ENCODE measurements at regions not wholly inside any gene's neighbourhood (a gene's known extent, or its start where the extent isn't known, plus 50 kb on each side); places are given as distances from the start of the nearest gene placed in this dataset.

GRCh38 chr1:103373991-103374390 is 151.5 kb upstream of the RNPC3 start:
- Histone ChIP-seq H3K4me1 (ENCODE audit: insufficient read depth, low read length) (no peaks in the 10 kb centered on the region), H3K36me3 (ENCODE audit: insufficient read depth, low read length) (no peaks in the 10 kb centered on the region), H3K4me3 (ENCODE audit: low read length in 2 of 2) (no peak overlapping the region), H3K9me3 (ENCODE audit: control insufficient read depth in 1 of 2, low read length in 2 of 2) (no peaks in the 10 kb centered on the region), H3K27ac (ENCODE audit: low read depth, low read length) (no peak overlapping the region), H3K27me3 (ENCODE audit: insufficient read depth, low read length) (no peaks in the 10 kb centered on the region)
- ChIA-PET POLR2A (ENCODE audit: partially characterized antibody) (no interaction called here), CTCF (ENCODE audit: partially characterized antibody) (no interaction called here)
- no peaks in the 10 kb centered on the region for H3K4me1 Mint-ChIP-seq
- intact Hi-C loops (cut with micrococcal nuclease) = no loop called here
- no peak for DNase-seq
- no peaks in the 10 kb centered on the region for H3K27me3 Mint-ChIP-seq
- no peak overlapping the region for H3K4me3 Mint-ChIP-seq
- H3K9me3 Mint-ChIP-seq = peaks cover 0 to 4% (median under 1%) of the 10 kb centered on the region in 8 donors
- H3K27ac Mint-ChIP-seq = no peak overlapping the region
- no peaks in the 10 kb centered on the region for H3K36me3 Mint-ChIP-seq

DNA sequence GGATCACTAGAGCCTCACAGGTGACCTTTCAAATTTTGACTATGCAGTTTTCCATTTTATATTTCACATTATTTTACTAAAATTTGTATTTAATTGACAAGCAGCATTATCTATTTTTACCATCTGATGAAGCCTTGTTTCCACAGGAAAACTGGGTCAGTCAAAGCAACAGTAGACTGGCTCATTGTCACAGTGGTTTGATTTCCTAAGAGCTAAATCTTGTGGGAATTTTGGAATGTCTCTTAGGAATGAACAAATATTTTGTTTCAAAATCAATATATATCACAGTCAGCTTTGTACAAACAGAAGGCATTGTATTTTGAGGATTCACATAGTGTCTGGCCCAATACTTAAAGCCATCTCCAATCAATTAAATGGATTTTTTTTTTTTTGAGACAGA is 152.6 kb upstream of the RNPC3 start:
- Histone ChIP-seq H3K9me3 (ENCODE audit: control insufficient read depth in 1 of 2, low read length in 2 of 2) (no peaks in the 10 kb centered on the region), H3K4me3 (ENCODE audit: low read length in 2 of 2) (no peak overlapping the region), H3K36me3 (ENCODE audit: insufficient read depth, low read length) (no peaks in the 10 kb centered on the region), H3K27me3 (ENCODE audit: insufficient read depth, low read length) (no peaks in the 10 kb centered on the region), H3K27ac (ENCODE audit: low read depth, low read length) (no peak overlapping the region), H3K4me1 (ENCODE audit: insufficient read depth, low read length) (no peaks in the 10 kb centered on the region)
- CTCF ChIA-PET (ENCODE audit: partially characterized antibody) = no interaction called here
- H3K27me3 Mint-ChIP-seq = no peaks in the 10 kb centered on the region
- H3K4me1 Mint-ChIP-seq = no peaks in the 10 kb centered on the region
- intact Hi-C loops (cut with micrococcal nuclease) = no loop called here
- H3K4me3 Mint-ChIP-seq = no peak overlapping the region
- POLR2A ChIA-PET (ENCODE audit: partially characterized antibody) = no interaction called here
- H3K9me3 Mint-ChIP-seq = peaks cover 0 to 4% (median 0%) of the 10 kb centered on the region in 8 donors
- no peak overlapping the region for H3K27ac Mint-ChIP-seq
- DNase-seq = no peak
- no peaks in the 10 kb centered on the region for H3K36me3 Mint-ChIP-seq

- Histone ChIP-seq H3K36me3 (ENCODE audit: insufficient read depth, low read length) (no peaks in the 10 kb centered on the region), H3K9me3 (ENCODE audit: control insufficient read depth in 1 of 2, low read length in 2 of 2) (no peaks in the 10 kb centered on the region), H3K27me3 (ENCODE audit: insufficient read depth, low read length) (no peaks in the 10 kb centered on the region), H3K4me3 (ENCODE audit: low read length in 2 of 2) (no peak overlapping the region), H3K27ac (ENCODE audit: low read depth, low read length) (no peak overlapping the region), H3K4me1 (ENCODE audit: insufficient read depth, low read length) (no peaks in the 10 kb centered on the region)
- intact Hi-C loops (cut with micrococcal nuclease) = no loop called here
- POLR2A ChIA-PET (ENCODE audit: partially characterized antibody) = no interaction called here
- H3K4me3 Mint-ChIP-seq = no peak overlapping the region
- H3K9me3 Mint-ChIP-seq = peaks cover 0 to 4% (median 0%) of the 10 kb centered on the region in 8 donors
- no peaks in the 10 kb centered on the region for H3K27me3 Mint-ChIP-seq
- H3K4me1 Mint-ChIP-seq = no peaks in the 10 kb centered on the region
- no peak overlapping the region for H3K27ac Mint-ChIP-seq
- no peaks in the 10 kb centered on the region for H3K36me3 Mint-ChIP-seq
- no peak for DNase-seq
- CTCF ChIA-PET (ENCODE audit: partially characterized antibody) = no interaction called here
Measured at GRCh38 chr1:103371234-103371633, 154.3 kb upstream of the RNPC3 start.

- intact Hi-C loops (cut with micrococcal nuclease) = no loop called here
- H3K4me3 Mint-ChIP-seq = no peak overlapping the region
- no peaks in the 10 kb centered on the region for H3K36me3 ChIP-seq (ENCODE audit: insufficient read depth, low read length)
- no peaks in the 10 kb centered on the region for H3K9me3 ChIP-seq (ENCODE audit: control insufficient read depth in 1 of 2, low read length in 2 of 2)
- no peak overlapping the region for H3K4me3 ChIP-seq (ENCODE audit: low read length in 2 of 2)
- no peak overlapping the region for H3K27ac Mint-ChIP-seq
- no peaks in the 10 kb centered on the region for H3K27me3 ChIP-seq (ENCODE audit: insufficient read depth, low read length)
- H3K36me3 Mint-ChIP-seq = no peaks in the 10 kb centered on the region
- H3K4me1 Mint-ChIP-seq = no peaks in the 10 kb centered on the region
- DNase-seq = no peak
- H3K27ac ChIP-seq (ENCODE audit: low read depth, low read length) = no peak overlapping the region
- CTCF ChIA-PET (ENCODE audit: partially characterized antibody) = no interaction called here
- no peaks in the 10 kb centered on the region for H3K4me1 ChIP-seq (ENCODE audit: insufficient read depth, low read length)
- POLR2A ChIA-PET (ENCODE audit: partially characterized antibody) = no interaction called here
- no peaks in the 10 kb centered on the region for H3K27me3 Mint-ChIP-seq
- peaks cover 0 to 2% (median 0%) of the 10 kb centered on the region in 8 donors for H3K9me3 Mint-ChIP-seq
Measured at GRCh38 chr1:103367186-103367585, 158.3 kb upstream of the RNPC3 start.

GRCh38 chr1:103365860-103366569 is 159.5 kb upstream of the RNPC3 start:
- Mint-ChIP-seq H3K36me3 (no peaks in the 10 kb centered on the region), H3K4me1 (no peaks in the 10 kb centered on the region), H3K27me3 (no peaks in the 10 kb centered on the region), H3K27ac (no peak overlapping the region), H3K4me3 (peak overlapping the region in 1 of 8 donors; percentile 33), H3K9me3 (peaks cover 0 to 2% (median 0%) of the 10 kb centered on the region in 8 donors)
- Histone ChIP-seq H3K4me1 (ENCODE audit: insufficient read depth, low read length) (no peaks in the 10 kb centered on the region), H3K27me3 (ENCODE audit: insufficient read depth, low read length) (no peaks in the 10 kb centered on the region), H3K36me3 (ENCODE audit: insufficient read depth, low read length) (no peaks in the 10 kb centered on the region), H3K27ac (ENCODE audit: low read depth, low read length) (no peak overlapping the region), H3K9me3 (ENCODE audit: control insufficient read depth in 1 of 2, low read length in 2 of 2) (no peaks in the 10 kb centered on the region), H3K4me3 (ENCODE audit: low read length in 2 of 2) (no peak overlapping the region)
- intact Hi-C loops (cut with micrococcal nuclease) = no loop called here
- POLR2A ChIA-PET (ENCODE audit: partially characterized antibody) = no interaction called here
- CTCF ChIA-PET (ENCODE audit: partially characterized antibody) = no interaction called here
- DNase-seq = no peak

DNA sequence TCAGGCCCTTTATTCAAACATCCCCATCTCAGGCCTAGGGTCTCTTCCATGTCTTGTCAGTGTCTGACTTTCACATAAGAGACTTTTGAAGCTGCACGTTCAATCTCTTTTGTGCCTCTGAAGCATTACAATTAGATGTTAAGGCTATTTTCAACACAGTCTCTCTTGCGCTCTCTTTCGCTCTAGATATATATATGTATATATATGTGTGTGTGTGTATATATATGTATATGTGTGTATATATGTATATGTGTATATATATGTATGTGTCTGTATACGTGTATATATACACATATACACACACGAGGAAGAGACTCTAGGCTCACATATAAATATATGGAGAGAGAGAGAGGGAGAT is 162.5 kb upstream of the RNPC3 start:
- no peak for DNase-seq
- no peaks in the 10 kb centered on the region for H3K27me3 ChIP-seq (ENCODE audit: insufficient read depth, low read length)
- H3K27ac Mint-ChIP-seq = no peak overlapping the region
- H3K36me3 ChIP-seq (ENCODE audit: insufficient read depth, low read length) = no peaks in the 10 kb centered on the region
- H3K4me3 ChIP-seq (ENCODE audit: low read length in 2 of 2) = no peak overlapping the region
- POLR2A ChIA-PET (ENCODE audit: partially characterized antibody) = no interaction called here
- H3K9me3 Mint-ChIP-seq = peaks cover 0 to 2% (median 0%) of the 10 kb centered on the region in 8 donors
- no peaks in the 10 kb centered on the region for H3K4me1 ChIP-seq (ENCODE audit: insufficient read depth, low read length)
- H3K4me3 Mint-ChIP-seq = no peak overlapping the region
- intact Hi-C loops (cut with micrococcal nuclease) = no loop called here
- H3K9me3 ChIP-seq (ENCODE audit: control insufficient read depth in 1 of 2, low read length in 2 of 2) = no peaks in the 10 kb centered on the region
- no peaks in the 10 kb centered on the region for H3K36me3 Mint-ChIP-seq
- H3K27ac ChIP-seq (ENCODE audit: low read depth, low read length) = no peak overlapping the region
- no peaks in the 10 kb centered on the region for H3K4me1 Mint-ChIP-seq
- CTCF ChIA-PET (ENCODE audit: partially characterized antibody) = no interaction called here
- no peaks in the 10 kb centered on the region for H3K27me3 Mint-ChIP-seq

- H3K9me3 Mint-ChIP-seq = peaks cover 0 to 2% (median 0%) of the 10 kb centered on the region in 8 donors
- H3K4me3 ChIP-seq (ENCODE audit: low read length in 2 of 2) = no peak overlapping the region
- DNase-seq = no peak
- POLR2A ChIA-PET (ENCODE audit: partially characterized antibody) = no interaction called here
- no peaks in the 10 kb centered on the region for H3K36me3 Mint-ChIP-seq
- no peaks in the 10 kb centered on the region for H3K4me1 Mint-ChIP-seq
- no peaks in the 10 kb centered on the region for H3K27me3 Mint-ChIP-seq
- intact Hi-C loops (cut with micrococcal nuclease) = no loop called here
- no peaks in the 10 kb centered on the region for H3K36me3 ChIP-seq (ENCODE audit: insufficient read depth, low read length)
- no peak overlapping the region for H3K27ac Mint-ChIP-seq
- H3K4me3 Mint-ChIP-seq = no peak overlapping the region
- no peaks in the 10 kb centered on the region for H3K27me3 ChIP-seq (ENCODE audit: insufficient read depth, low read length)
- CTCF ChIA-PET (ENCODE audit: partially characterized antibody) = no interaction called here
- H3K4me1 ChIP-seq (ENCODE audit: insufficient read depth, low read length) = no peaks in the 10 kb centered on the region
- no peaks in the 10 kb centered on the region for H3K9me3 ChIP-seq (ENCODE audit: control insufficient read depth in 1 of 2, low read length in 2 of 2)
- no peak overlapping the region for H3K27ac ChIP-seq (ENCODE audit: low read depth, low read length)
Measured at GRCh38 chr1:103362348-103363007, 163.0 kb upstream of the RNPC3 start.
